OCI-LY7 (cell line): ENCODE measurements at regions not wholly inside any gene's neighbourhood (a gene's known extent, or its start where the extent isn't known, plus 50 kb on each side); places are given as distances from the start of the nearest gene placed in this dataset.
"Not testable (repeated sequence)": the region's sequence is repeated elsewhere in the genome, so short reads cannot be mapped to it uniquely, and the experiment has no call there.

Experiments used
- CTCF ChIP-seq: fragments of 200-600 bp; sonication (generic); conservative IDR thresholded peaks from 2 replicates; pipeline ENCODE4 v1.5.1; 2014; ENCODE audit warnings: mild to moderate bottlenecking, antibody characterized with exemption, low read length, moderate library complexity, mixed read lengths
- EZH2phosphoT487 ChIP-seq: fragments of 200-600 bp; sonication (generic); IDR thresholded peaks from 2 replicates; pipeline ENCODE4 v1.6.1; 2018; ENCODE audit warnings: low read depth, borderline replicate concordance, mild to moderate bottlenecking, mixed run types, antibody characterized with exemption, low read length, moderate library complexity, mixed read lengths

GRCh38 chr6:23554953-23555352 lies 571.1 kb upstream of the NRSN1 start:
- not testable (repeated sequence) for TF ChIP-seq CTCF, EZH2phosphoT487
